GM12878 (cell line): ENCODE measurements at regions not wholly inside any gene's neighbourhood (a gene's known extent, or its start where the extent isn't known, plus 50 kb on each side); places are given as distances from the start of the nearest gene placed in this dataset.

Source experiments
- ATAC-seq: fragments of 200-7000 bp; cut with Tn5 transposase; 3 replicates; pipeline ENCODE4 v1.9.1; 2020; ENCODE audit warnings: mild to moderate bottlenecking, moderate library complexity
- BruUV-seq: library from RNA; stranded (reverse); fragments of 400-500 nt; replicated peaks from 2 replicates; lab custom pipeline; 2021; lab: Mats Ljungman, UMichigan
- CTCF ChIA-PET: fragments of 300-600 bp; sonication (Branson Sonifier 250); formaldehyde crosslinking; extraction: SDS; loops from one replicate; lab custom pipeline; 2021; ENCODE audit warnings: inconsistent platforms; lab: Yijun Ruan, JAX
- POLR2A ChIA-PET: fragments of 350-600 bp; formaldehyde crosslinking; extraction: SDS; loops from one replicate; lab custom pipeline; 2021; ENCODE audit warnings: inconsistent platforms; lab: Charles Lee
- RAD21 ChIA-PET: fragments of 300-600 bp; sonication (Branson Sonifier 250); formaldehyde crosslinking; loops from one replicate; lab custom pipeline; 2023; ENCODE audit warnings: antibody characterized with exemption; ENCODE audit not compliant: unreplicated experiment; lab: Charles Lee
- SMC1A ChIA-PET: fragments of 300-600 bp; sonication (Branson Sonifier 250); formaldehyde crosslinking; loops from one replicate; lab custom pipeline; 2023; ENCODE audit not compliant: unreplicated experiment, uncharacterized antibody; lab: Charles Lee
- DNase-seq: peaks from one replicate; pipeline ENCODE4 v3.0.0-alpha.2; 2011; ENCODE audit warnings: low read depth, low spot score
- FAIRE-seq: peaks from 3 replicates; lab custom pipeline; 2011; peaks lifted over from hg19 to GRCh38; lab: Jason Lieb, UNC
- H2AFZ ChIP-seq: 2 replicates; pipeline ENCODE4 v1.6.0; 2011; ENCODE audit warnings: low read depth, low read length, control low read depth; ENCODE audit not compliant: control insufficient read depth
- H3K27ac ChIP-seq: 2 replicates; pipeline ENCODE4 v1.5.1; 2011; ENCODE audit warnings: control low read depth; ENCODE audit not compliant: control insufficient read depth, insufficient read depth
- H3K27me3 ChIP-seq, 2 experiments: replicated peaks in 1 of 2; 2 replicates each; pipeline versions ENCODE4 v1.6.0 to v1.6.1; 2011; ENCODE audit warnings: low read length in 1 of 2; ENCODE audit not compliant: control insufficient read depth in 2 of 2, insufficient read depth in 2 of 2
- H3K36me3 ChIP-seq, 2 experiments: 2 replicates each; pipeline ENCODE4 v1.5.1; 2011; ENCODE audit warnings: low read length in 1 of 2; ENCODE audit not compliant: control insufficient read depth in 2 of 2, insufficient read depth in 2 of 2
- H3K4me1 ChIP-seq: 2 replicates; pipeline ENCODE4 v1.6.1; 2011; ENCODE audit warnings: mild to moderate bottlenecking, low read length, moderate library complexity, mixed read lengths; ENCODE audit not compliant: control insufficient read depth, insufficient read depth
- H3K4me2 ChIP-seq: 2 replicates; pipeline ENCODE4 v1.6.0; 2011; ENCODE audit warnings: control low read depth; ENCODE audit not compliant: control insufficient read depth, insufficient read depth
- H3K4me3 ChIP-seq: fragments of 200-600 bp; sonication (generic); 2 replicates; pipeline ENCODE4 v1.5.1; 2016
- H3K79me2 ChIP-seq: 2 replicates; pipeline ENCODE4 v1.6.0; 2011; ENCODE audit warnings: low read length; ENCODE audit not compliant: control insufficient read depth, insufficient read depth
- H3K9ac ChIP-seq: 2 replicates; pipeline ENCODE4 v1.8.0; 2011; ENCODE audit warnings: low read length, control low read depth, mixed read lengths; ENCODE audit not compliant: control insufficient read depth, insufficient read depth
- H3K9me3 ChIP-seq: replicated peaks from 3 replicates; pipeline ENCODE4 v1.5.1; 2011; ENCODE audit warnings: mild to moderate bottlenecking, low read length; ENCODE audit not compliant: control insufficient read depth, insufficient read depth
- H4K20me1 ChIP-seq: 2 replicates; pipeline ENCODE4 v1.6.0; 2011; ENCODE audit not compliant: control insufficient read depth, insufficient read depth
- BRCA1 ChIP-seq: IDR thresholded peaks from 2 replicates; pipeline ENCODE4 v1.6.1; 2011; ENCODE audit warnings: low read depth, low read length, improper control_type of control experiment
- CEBPB ChIP-seq, 2 experiments: fragments of 150-350 bp in 1 of 2; IDR thresholded peaks; 2 replicates each; pipeline ENCODE4 v1.6.1; 2012 to 2014; ENCODE audit warnings: low read depth in 2 of 2, low read length in 2 of 2, borderline replicate concordance in 1 of 2, inconsistent platforms in 1 of 2
- EED ChIP-seq: sonication (generic); IDR thresholded peaks from 2 replicates; pipeline ENCODE4 v1.6.1; 2016; ENCODE audit warnings: antibody characterized with exemption, low read depth
- NFIC ChIP-seq: IDR thresholded peaks from 2 replicates; pipeline ENCODE4 v1.6.1; 2012; ENCODE audit warnings: low read depth, mild to moderate bottlenecking, inconsistent platforms, low read length, moderate library complexity
- NR2F1 ChIP-seq: fragments of 450-650 bp; conservative IDR thresholded peaks from 2 replicates; pipeline ENCODE4 v1.6.1; 2017; ENCODE audit warnings: mild to moderate bottlenecking
- USF1 ChIP-seq: IDR thresholded peaks from 2 replicates; pipeline ENCODE4 v1.6.1; 2011; ENCODE audit warnings: borderline replicate concordance, low read depth, mild to moderate bottlenecking, moderate library complexity, mixed read lengths, low read length; ENCODE audit not compliant: insufficient read depth; ENCODE audit errors: extremely low read length
- WGBS: methylation state at CpG from one replicate; pipeline ENCODE4 v1.1.6; 2016; ENCODE audit warnings: low lambda C conversion rate; ENCODE audit not compliant: insufficient replicate concordance, insufficient coverage; ENCODE audit errors: missing lambda C conversion rate; 5-methylcytosine and 5-hydroxymethylcytosine counted together
- in situ Hi-C: fragments of 300-500 bp; cut with MboI; formaldehyde crosslinking; loops from 9 replicates; pipeline ENCODE4 v1.14.3; 2018; ENCODE audit warnings: mixed read lengths
- intact Hi-C: fragments of 100-400 bp; cut with micrococcal nuclease; formaldehyde crosslinking; loops from one replicate; pipeline ENCODE4 v1.14.2; 2022; ENCODE audit not compliant: unreplicated experiment
- TF ChIP-seq, protein P1 (sequence below): fragments of 450-650 bp; IDR thresholded peaks from 2 replicates; pipeline ENCODE4 v1.6.1; 2014; ENCODE audit warnings: mild to moderate bottlenecking
- TF ChIP-seq, protein P2 (sequence below): IDR thresholded peaks from 2 replicates; pipeline ENCODE4 v1.6.1; 2012; ENCODE audit warnings: low read depth, low read length, improper control_type of control experiment

DNA sequence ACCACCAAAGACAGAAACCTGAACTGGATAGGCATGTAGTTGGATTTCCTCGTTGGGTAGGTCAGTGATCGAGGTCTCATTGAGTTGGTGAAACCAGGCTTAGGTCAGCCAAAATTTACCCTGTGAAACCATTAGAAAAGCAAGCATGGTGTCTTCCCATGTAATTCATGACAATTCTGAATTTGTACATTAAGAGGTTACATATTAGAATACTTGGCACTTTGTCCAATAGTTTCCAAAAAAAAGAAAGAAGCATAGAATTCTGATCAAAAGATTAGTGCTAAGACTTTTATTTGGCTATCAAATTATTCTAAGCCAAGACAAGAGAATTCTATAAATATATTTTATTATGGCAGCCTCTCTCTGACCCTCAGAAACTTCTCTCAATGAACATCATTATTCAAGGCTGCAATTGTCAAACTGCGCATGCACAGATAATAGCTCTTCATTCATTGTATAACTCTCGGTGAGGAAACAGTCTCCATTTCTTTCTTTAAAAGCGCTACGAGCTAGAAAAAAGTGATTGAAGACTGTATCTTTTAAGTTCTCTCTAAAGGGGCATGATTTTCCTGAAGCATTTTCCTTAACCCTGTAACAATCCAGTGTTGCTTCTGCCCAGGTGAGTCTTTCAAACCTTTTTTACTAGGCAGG, 79.1 kb upstream of the MYCN start:
- intact Hi-C loops (no loop called here), in situ Hi-C loops (no loop called here)
- TF ChIP-seq NFIC = no peak
- no peak for TF ChIP-seq EED
- no peak for TF ChIP-seq BRCA1
- TF ChIP-seq NR2F1 = no peak
- TF ChIP-seq CEBPB (IDR thresholded peaks at IDR 0.05; ENCODE audit: borderline replicate concordance in 1 of 2, low read depth in 2 of 2, low read length in 2 of 2) = no peak
- TF ChIP-seq, protein P1, sequence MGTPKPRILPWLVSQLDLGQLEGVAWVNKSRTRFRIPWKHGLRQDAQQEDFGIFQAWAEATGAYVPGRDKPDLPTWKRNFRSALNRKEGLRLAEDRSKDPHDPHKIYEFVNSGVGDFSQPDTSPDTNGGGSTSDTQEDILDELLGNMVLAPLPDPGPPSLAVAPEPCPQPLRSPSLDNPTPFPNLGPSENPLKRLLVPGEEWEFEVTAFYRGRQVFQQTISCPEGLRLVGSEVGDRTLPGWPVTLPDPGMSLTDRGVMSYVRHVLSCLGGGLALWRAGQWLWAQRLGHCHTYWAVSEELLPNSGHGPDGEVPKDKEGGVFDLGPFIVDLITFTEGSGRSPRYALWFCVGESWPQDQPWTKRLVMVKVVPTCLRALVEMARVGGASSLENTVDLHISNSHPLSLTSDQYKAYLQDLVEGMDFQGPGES = no peak
- TF ChIP-seq, protein P2, sequence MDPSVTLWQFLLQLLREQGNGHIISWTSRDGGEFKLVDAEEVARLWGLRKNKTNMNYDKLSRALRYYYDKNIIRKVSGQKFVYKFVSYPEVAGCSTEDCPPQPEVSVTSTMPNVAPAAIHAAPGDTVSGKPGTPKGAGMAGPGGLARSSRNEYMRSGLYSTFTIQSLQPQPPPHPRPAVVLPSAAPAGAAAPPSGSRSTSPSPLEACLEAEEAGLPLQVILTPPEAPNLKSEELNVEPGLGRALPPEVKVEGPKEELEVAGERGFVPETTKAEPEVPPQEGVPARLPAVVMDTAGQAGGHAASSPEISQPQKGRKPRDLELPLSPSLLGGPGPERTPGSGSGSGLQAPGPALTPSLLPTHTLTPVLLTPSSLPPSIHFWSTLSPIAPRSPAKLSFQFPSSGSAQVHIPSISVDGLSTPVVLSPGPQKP = no peak
- TF ChIP-seq USF1 = no peak
- Histone ChIP-seq H3K27me3 (no peaks in the 10 kb centered on the region), H3K9me3 (no peaks in the 10 kb centered on the region), H3K9ac (no peak overlapping the region), H3K4me1 (no peaks in the 10 kb centered on the region), H2AFZ (no peak overlapping the region), H3K27ac (no peak overlapping the region), H3K4me2 (no peak overlapping the region), H3K4me3 (no peak overlapping the region), H3K36me3 (no peaks in the 10 kb centered on the region), H4K20me1 (no peaks in the 10 kb centered on the region), H3K79me2 (no peaks in the 10 kb centered on the region)
- CTCF ChIA-PET = interaction anchor here (0.7 to 1.7 kb wide), 3 partner anchors 9 to 421 kb away, joined by 4 to 8 read pairs (median 5); no protein-coding TSS in a partner anchor
- FAIRE-seq = no peak
- POLR2A ChIA-PET = no interaction called here
- BruUV-seq = no TSS peak
- ATAC-seq = no peak
- DNase-seq = no peak
- RAD21 ChIA-PET = interaction anchor here (0.7 kb wide), 1 partner anchor 421 kb away, joined by 3 read pairs; no protein-coding TSS in a partner anchor
- WGBS = 28% methylated on average over 6 of the region's 6 CpGs
- SMC1A ChIA-PET = no interaction called here
